GM10248 (cell line): ENCODE measurements at regions not wholly inside any gene's neighbourhood (a gene's known extent, or its start where the extent isn't known, plus 50 kb on each side); places are given as distances from the start of the nearest gene placed in this dataset.

Experiments used
- CTCF ChIA-PET: fragments of 300-600 bp; sonication (Branson Sonifier 250); formaldehyde crosslinking; extraction: SDS; loops from one replicate; lab custom pipeline; 2021; ENCODE audit warnings: antibody characterized with exemption; lab: Yijun Ruan, JAX
- POLR2A ChIA-PET: fragments of 350-650 bp; sonication (Branson Sonifier 250); formaldehyde crosslinking; extraction: SDS; loops from one replicate; lab custom pipeline; 2020; ENCODE audit warnings: antibody characterized with exemption; lab: Yijun Ruan, JAX
- DNase-seq: peaks from one replicate; pipeline ENCODE4 v3.0.0; 2012; ENCODE audit errors: extremely low spot score
- TF ChIP-seq, protein P1 (sequence below): IDR thresholded peaks from 2 replicates; pipeline ENCODE4 v1.5.1; 2012; ENCODE audit warnings: mild to moderate bottlenecking, low read depth; ENCODE audit errors: extremely low read depth, missing control alignments, control extremely low read depth

DNA sequence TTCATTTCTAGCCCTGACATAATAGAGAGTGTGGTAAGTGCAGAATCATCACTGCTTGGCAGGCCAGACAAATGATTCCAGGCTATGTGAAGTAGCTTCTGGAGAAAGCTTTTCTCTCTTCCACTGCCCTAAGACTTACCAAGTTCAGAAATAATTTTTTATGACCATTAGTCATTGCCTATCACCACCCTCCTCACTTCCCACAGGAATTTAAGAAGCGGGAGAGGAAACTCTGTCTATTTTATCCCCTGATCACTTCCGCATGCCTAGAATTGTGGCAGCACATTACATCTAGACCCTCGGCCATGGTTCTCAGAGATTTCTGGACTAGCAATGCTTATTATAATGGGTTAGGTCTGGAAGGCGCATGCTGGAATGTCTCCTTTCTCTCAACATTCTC is 397.8 kb upstream of the NR2F2 start:
- DNase-seq, result no peak
- TF ChIP-seq, protein P1, sequence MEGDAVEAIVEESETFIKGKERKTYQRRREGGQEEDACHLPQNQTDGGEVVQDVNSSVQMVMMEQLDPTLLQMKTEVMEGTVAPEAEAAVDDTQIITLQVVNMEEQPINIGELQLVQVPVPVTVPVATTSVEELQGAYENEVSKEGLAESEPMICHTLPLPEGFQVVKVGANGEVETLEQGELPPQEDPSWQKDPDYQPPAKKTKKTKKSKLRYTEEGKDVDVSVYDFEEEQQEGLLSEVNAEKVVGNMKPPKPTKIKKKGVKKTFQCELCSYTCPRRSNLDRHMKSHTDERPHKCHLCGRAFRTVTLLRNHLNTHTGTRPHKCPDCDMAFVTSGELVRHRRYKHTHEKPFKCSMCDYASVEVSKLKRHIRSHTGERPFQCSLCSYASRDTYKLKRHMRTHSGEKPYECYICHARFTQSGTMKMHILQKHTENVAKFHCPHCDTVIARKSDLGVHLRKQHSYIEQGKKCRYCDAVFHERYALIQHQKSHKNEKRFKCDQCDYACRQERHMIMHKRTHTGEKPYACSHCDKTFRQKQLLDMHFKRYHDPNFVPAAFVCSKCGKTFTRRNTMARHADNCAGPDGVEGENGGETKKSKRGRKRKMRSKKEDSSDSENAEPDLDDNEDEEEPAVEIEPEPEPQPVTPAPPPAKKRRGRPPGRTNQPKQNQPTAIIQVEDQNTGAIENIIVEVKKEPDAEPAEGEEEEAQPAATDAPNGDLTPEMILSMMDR, result no peak
- POLR2A ChIA-PET, result no interaction called here
- CTCF ChIA-PET, result interaction anchor here (1.8 kb wide), 1 partner anchor 10 kb away, joined by 5 read pairs; no protein-coding TSS in a partner anchor

- ChIA-PET POLR2A (no interaction called here), CTCF (no interaction called here)
- TF ChIP-seq, protein P1, result no peak
- no peak for DNase-seq
Measured at GRCh38 chr15:95935852-95936251, 394.6 kb upstream of the NR2F2 start.

DNA sequence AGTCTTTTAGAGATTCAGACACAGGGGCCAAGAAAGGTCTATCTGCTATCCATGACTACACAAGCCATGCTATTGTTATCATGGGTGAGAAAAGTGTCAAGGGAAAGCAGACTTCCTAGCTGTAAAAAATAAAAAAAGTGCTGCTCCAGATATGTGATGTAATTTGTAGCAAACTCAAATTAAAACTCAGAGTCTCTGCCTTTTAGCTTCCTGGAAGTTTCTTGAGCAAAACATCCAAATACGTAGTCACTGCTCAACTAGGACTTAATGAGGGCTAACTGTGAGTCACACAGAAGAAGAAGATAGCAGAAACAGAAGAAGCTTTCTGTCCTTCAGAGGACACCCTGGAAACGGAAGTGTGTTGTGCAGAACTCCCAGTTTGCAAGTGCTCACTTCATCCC is 393.4 kb upstream of the NR2F2 start:
- no peak for DNase-seq
- POLR2A ChIA-PET, result no interaction called here
- CTCF ChIA-PET, result interaction anchor here (0.9 to 1.6 kb wide), 3 partner anchors 9 to 20 kb away, joined by 3 to 6 read pairs (median 4); no protein-coding TSS in a partner anchor
- TF ChIP-seq, protein P1, result no peak

DNA sequence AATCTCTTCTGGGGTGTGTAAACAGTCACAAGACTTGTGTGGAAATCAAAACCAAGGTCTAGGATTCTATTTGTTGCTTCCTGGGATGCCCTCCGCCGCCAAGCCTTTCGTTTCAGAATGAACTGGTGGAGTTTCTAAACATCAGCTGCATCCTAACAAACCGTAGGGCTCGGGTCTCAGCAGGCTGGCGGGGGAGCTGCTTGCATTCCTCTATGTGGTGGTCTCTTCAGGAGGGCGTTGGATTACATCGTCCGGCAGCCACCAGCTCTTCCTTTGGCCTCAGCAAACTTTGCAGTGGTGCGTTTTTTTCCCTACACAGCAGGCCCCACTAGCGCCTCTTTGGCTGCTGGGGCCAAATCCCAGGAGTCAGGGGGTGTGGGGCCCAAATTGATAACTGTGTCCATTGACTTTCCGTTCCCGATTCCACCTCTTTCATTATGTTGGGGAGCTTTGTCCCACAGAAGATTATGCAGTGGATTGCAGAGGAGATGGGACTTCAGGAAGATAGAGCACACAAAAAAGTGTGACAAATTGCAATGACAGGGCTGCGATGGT is 390.0 kb upstream of the NR2F2 start:
- CTCF ChIA-PET, result no interaction called here
- no peak for DNase-seq
- POLR2A ChIA-PET, result no interaction called here
- TF ChIP-seq, protein P1, result no peak

DNA sequence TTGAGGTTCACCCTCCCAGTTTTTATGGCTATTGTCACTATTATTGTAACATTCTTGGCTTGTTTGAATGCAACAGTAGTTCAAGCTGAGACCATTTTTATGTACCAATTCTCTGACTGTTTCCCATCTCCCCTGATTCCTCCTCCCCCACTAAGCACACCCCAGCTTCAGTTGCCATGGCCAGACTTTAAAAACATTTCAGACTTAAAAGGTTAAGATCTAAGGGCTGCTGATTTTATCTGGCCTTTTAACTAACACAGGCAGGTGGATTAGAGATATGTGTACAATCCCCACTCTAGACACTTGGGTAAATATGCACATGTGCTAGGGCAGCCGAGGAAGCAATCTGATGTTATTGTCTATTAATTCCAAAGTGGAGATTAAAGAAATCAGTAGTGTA is 386.3 kb upstream of the NR2F2 start:
- CTCF ChIA-PET, result no interaction called here

GRCh38 chr15:95944661-95945255 is 385.7 kb upstream of the NR2F2 start:
- ChIA-PET POLR2A (no interaction called here), CTCF (interaction anchor here (1.2 kb wide), 1 partner anchor 16 kb away, joined by 3 read pairs; no protein-coding TSS in a partner anchor)
- TF ChIP-seq, protein P1, result no peak
- DNase-seq, result no peak

More for the DNA sequence above, 386.3 kb upstream of the NR2F2 start:
- POLR2A ChIA-PET, result no interaction called here
- DNase-seq, result no peak
- TF ChIP-seq, protein P1, result no peak

GRCh38 chr15:95946241-95946640 is 384.3 kb upstream of the NR2F2 start:
- TF ChIP-seq, protein P1, result no peak
- POLR2A ChIA-PET, result no interaction called here
- no peak for DNase-seq
- CTCF ChIA-PET, result no interaction called here
